ENCODE measurements at regions not wholly inside any gene's neighbourhood (a gene's known extent, or its start where the extent isn't known, plus 50 kb on each side); places are given as distances from the start of the nearest gene placed in this dataset.

- no peak for TF ChIP-seq ZNF138 (CRISPR knock-in tag; conservative IDR thresholded peaks at IDR 0.05)
- no peak for TF ChIP-seq AFF4 (CRISPR knock-in tag; IDR thresholded peaks at IDR 0.05; ENCODE audit: borderline replicate concordance)
- no peak for TF ChIP-seq ZMAT4 (CRISPR knock-in tag; IDR thresholded peaks at IDR 0.05)
- no peak for TF ChIP-seq FOXP1 (CRISPR knock-in tag; IDR thresholded peaks at IDR 0.05; ENCODE audit: borderline replicate concordance)
- no peak for TF ChIP-seq NR3C1 (CRISPR knock-in tag; conservative IDR thresholded peaks at IDR 0.05; ENCODE audit: low read depth)
- no peak for TF ChIP-seq USF1 (CRISPR knock-in tag; IDR thresholded peaks at IDR 0.05)
Observed at GRCh38 chr9:118736406-118736805, 632.8 kb downstream of the BRINP1 start (continued).

GRCh38 chr9:118751077-118751847 is 618.0 kb downstream of the BRINP1 start:
- CTCF ChIA-PET: no interaction called here
- Mint-ChIP-seq H3K4me3 (no peak overlapping the region), H3K27me3 (ENCODE audit: low read depth) (no peaks in the 10 kb centered on the region), H3K36me3 (no peaks in the 10 kb centered on the region), H3K4me1 (no peaks in the 10 kb centered on the region), H3K27ac (no peak overlapping the region), H3K9me3 (peaks cover 4% of the 10 kb centered on the region)
- DNase-seq (ENCODE audit: low spot score) (no peak), ATAC-seq (no peak)
- POLR2A ChIA-PET: no interaction called here
- TF ChIP-seq FOXK1 (CRISPR knock-in tag; IDR thresholded peaks at IDR 0.05) (no peak), TEAD1 (CRISPR knock-in tag; IDR thresholded peaks at IDR 0.05) (no peak), ARID4B (CRISPR knock-in tag; IDR thresholded peaks at IDR 0.05; ENCODE audit: borderline replicate concordance) (no peak), NR1H2 (CRISPR knock-in tag; IDR thresholded peaks at IDR 0.05) (no peak), NFATC4 (CRISPR knock-in tag; IDR thresholded peaks at IDR 0.05) (no peak), ELF4 (CRISPR knock-in tag; IDR thresholded peaks at IDR 0.05; ENCODE audit: low read depth) (no peak), SOX15 (CRISPR knock-in tag; IDR thresholded peaks at IDR 0.05) (no peak), ZNF532 (CRISPR knock-in tag; IDR thresholded peaks at IDR 0.05; ENCODE audit: borderline replicate concordance) (no peak), ZNF512 (CRISPR knock-in tag; IDR thresholded peaks at IDR 0.05; ENCODE audit: borderline replicate concordance) (no peak), ZNF263 (CRISPR knock-in tag; IDR thresholded peaks at IDR 0.05; ENCODE audit: low read depth) (no peak), ZNF396 (CRISPR knock-in tag; IDR thresholded peaks at IDR 0.05; ENCODE audit: borderline replicate concordance) (no peak)

Data from WTC11 (cell line).